ENCODE measurements at regions not wholly inside any gene's neighbourhood (a gene's known extent, or its start where the extent isn't known, plus 50 kb on each side); places are given as distances from the start of the nearest gene placed in this dataset.

- TF ChIP-seq EZH2 (optimal IDR thresholded peaks at IDR 0.05; ENCODE audit: low read depth, low read length): no peak
- TF ChIP-seq CTCF (IDR thresholded peaks at IDR 0.05; ENCODE audit: low read length): no peak
- no peak for TF ChIP-seq EZH2phosphoT487 (IDR thresholded peaks at IDR 0.05; ENCODE audit: low read length)
Observed at GRCh38 chr1:79629414-79629813, 622.9 kb upstream of the ADGRL4 start.

Measured in MM.1S (cell line).